NOMO-1 (cell line): ENCODE measurements at regions not wholly inside any gene's neighbourhood (a gene's known extent, or its start where the extent isn't known, plus 50 kb on each side); places are given as distances from the start of the nearest gene placed in this dataset.
A peak's percentile ranks its signal among the peaks of the same experiment; 100 is the strongest.
"Not testable (repeated sequence)": the region's sequence is repeated elsewhere in the genome, so short reads cannot be mapped to it uniquely, and the experiment has no call there.

Source experiments
- DNase-seq, 2 experiments: peaks; one replicate each; lab custom pipeline; 2025; ENCODE audit not compliant: unreplicated experiment in 2 of 2; lab: John Stamatoyannopoulos, UW

DNA sequence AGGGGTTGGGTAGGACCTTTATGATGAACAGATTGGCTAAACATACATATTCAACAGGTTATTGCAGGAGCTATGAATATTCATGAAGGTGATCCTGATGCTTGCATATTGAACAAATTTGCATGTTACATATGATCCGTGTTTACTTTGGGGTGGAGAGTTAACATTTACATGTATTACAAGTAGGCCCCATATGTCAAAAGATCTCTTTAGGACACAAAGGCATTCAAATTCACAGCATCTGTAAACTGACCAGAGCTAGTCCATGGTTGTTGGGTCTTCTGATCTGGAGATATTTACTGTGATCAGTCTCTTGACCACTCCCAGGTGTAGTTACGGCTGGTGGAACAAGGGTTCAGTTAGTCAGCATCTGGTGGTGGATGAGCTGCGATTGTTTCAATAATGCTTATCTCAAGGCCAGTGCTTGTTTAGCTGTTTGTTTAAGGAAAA is 80.4 kb downstream of the PMAIP1 start:
- DNase-seq = no peak

DNA sequence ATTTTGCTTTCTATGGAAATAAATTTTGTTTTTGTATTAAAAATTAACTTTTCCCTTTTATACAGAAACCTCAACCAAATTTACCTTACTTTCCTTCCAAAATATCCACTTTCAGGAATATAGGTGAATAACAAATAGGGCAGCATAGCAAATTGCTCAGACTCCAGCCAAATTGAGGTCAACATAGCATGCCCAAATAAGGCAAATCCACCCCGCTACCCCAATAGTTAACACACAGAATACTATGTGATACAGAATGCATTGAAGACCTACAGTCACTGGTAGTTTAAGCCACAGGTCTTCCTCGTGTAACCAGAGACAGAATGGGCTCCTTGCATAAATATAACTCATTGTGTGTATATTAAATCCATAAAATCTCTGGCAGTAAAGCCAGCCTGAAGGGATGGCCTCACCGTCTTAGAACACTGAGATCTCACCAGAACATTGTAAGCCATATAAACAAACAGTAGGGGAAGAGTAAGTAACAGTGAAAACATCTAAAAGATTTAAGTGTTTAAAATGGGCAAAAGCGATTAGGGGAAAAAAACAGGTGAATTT is 72.2 kb downstream of the PMAIP1 start:
- DNase-seq = no peak

DNA sequence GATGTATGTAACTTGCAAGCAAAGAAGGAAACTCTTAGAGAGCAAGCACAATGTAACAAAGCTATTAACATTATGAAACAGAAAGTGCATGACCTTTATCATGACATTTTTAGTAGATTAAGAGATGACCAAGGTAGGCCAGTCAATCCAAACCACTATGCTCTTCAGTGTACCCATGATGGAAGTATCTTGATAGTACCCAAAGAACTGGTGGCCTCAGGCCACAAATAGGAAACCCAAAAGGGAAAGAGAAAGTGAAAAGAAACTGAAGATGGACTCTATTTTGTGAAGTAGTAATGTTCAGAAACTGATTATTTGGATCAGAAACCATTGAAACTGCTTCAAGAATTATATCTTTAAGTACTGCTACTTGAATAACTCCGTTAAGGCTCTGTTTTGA is 71.3 kb downstream of the PMAIP1 start:
- not testable (repeated sequence) for DNase-seq

DNA sequence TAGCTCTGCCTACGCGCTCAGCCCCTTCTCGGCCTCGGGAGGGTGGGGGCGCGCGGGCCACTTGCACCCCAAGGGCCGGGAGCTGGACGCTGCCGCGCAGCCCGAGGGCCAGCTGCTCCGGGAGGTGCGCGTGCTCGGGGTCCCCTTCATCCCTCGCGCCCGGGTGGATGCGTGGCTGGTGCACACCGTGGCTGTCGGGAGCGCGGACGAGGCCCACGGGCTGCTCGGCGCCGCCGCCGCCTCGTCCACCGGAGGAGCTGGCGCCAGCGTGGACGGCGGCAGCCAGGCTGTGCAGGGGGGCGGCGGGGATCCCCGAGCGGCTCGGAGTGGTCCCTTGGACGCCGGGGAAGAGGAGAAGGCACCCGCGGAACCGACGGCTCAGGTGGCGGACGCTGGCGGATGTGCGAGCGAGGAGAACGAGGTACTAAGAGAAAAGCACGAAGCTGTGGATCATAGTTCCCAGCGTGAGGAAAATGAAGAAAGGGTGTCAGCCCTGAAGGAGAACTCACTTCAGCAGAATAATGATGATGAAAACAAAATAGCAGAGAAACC is 69.8 kb downstream of the PMAIP1 start:
- not testable (repeated sequence) for DNase-seq

DNA sequence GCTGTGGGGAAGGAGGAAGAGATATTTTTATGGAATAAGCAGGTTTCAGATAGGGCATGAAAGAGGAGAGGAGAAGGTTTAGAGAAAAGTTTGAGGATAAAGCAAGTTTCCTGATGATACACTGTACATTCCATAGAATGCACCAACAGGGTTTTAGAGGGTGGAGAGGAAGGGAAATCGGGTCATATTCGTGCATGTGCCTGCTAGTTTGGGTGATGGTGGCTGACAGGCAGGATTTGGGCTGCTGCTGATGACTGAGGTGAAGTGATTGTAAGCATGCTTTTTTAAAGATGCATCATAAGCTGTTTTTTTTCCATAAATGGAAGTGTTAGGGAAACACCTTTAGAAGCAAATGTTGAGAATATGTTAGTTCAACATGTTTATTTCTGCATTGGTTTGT is 68.8 kb downstream of the PMAIP1 start:
- DNase-seq = no peak

DNA sequence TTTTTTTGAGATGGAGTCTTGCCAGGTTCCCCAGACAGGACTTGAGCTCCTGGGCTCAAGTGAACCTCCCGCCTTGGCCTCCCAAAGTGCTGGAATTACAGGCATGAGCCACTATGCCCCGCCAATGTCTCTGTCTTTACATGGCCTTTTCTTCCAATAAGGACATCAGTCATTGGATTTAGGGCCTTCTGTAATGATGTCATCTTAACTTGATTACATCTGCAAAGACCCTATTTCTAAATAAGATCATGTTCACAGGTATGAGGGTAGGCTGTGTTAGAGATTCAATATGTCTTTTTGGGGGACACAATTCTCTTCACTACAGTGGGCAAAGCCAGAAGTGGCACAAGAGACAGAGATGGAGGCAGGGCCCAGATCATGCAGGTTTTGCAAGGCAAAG is 68.1 kb downstream of the PMAIP1 start:
- no peak for DNase-seq

DNA sequence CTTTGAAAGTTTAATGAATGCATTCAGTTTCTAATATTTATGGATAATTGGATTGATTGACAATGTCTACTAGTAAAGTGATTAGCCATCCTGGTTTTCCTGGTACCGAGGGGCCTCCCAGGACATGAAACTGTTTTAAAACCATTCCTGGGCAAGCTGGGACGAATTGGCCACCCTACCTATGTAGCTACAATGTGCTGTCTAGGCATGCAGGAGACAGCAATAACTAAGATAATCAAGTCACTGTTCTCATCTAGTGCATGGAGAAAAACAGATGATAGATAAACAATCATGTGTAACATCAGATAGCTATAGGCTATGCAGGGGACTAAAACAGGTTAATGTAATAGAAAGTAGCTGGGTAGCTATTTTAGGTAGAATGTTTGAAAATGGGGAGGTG is 67.1 kb downstream of the PMAIP1 start:
- no peak for DNase-seq

DNA sequence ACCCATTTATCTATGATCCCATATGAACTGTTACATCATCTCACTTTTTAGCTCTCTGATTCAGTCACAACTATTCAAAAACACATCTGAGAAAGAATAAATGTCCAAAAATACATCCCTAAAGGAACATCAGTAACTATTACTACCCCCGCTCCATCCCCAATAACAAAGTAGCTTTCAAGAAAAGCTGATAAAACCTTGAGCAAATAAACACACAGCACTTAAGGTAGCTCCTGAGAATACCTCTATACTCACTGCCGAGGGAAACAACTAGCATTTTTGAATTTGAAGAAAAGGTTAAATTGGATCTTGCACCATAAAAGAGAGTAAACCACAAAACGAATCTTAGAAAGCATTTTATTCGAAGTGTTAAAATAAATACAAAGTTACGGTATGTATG is 63.4 kb downstream of the PMAIP1 start:
- no peak for DNase-seq

DNA sequence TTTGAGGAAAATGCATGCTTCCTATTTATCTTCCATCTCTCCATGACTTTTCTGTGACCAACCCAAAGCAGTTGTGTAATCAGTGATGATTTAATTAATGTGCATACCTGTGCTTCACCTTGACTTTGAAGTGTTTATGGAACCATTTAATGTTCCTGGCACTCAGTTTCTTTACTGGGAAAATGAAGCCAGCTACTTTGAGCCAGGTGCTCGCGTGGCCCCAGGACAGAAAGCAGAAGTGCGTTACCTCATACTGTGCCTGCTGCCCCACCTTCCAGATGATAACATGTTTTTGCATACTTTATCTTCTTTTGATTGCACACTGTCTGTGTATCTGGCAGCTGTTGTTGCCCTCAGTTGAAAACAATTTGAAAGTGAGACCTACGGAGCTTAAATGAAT is 61.3 kb downstream of the PMAIP1 start:
- DNase-seq = peak in 1 of 2 experiments; percentile 4

DNA sequence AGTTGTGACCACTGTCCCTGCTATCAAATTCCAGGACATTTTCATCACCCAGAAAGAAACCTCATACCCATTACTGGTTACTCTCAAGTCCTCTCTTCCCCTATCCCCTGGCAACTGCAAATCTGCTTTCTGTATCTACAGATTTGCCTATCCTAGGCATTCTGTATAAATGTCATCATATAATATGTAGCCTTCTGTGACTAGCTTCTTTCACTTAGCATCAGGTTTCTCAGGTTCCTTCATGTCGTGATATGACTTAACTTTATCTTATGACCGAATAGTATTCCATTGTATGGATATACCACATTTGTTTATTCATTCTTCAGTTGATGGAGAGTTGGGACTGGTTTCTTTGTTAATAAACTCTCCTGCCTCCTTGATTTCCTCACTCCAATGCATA is 60.5 kb downstream of the PMAIP1 start:
- DNase-seq = no peak

DNA sequence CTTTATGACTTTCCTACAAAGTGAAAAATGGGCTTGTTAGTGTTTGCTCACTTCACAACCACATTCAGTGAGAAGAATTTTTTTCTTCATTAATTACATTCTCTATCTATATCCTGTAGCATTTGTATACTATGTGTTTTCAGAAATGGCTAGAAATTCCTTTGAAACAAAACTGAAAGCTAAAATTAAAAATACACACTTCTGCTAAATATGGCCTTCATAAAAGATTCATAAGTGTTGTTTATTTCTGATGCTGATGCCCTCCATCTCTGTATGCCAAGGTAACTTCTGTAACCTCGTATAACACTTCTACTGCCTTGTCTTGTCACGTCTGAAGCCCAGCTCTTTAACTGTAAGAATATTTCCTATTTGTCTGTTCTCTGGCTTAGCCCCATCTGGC is 59.8 kb downstream of the PMAIP1 start:
- DNase-seq = no peak

DNA sequence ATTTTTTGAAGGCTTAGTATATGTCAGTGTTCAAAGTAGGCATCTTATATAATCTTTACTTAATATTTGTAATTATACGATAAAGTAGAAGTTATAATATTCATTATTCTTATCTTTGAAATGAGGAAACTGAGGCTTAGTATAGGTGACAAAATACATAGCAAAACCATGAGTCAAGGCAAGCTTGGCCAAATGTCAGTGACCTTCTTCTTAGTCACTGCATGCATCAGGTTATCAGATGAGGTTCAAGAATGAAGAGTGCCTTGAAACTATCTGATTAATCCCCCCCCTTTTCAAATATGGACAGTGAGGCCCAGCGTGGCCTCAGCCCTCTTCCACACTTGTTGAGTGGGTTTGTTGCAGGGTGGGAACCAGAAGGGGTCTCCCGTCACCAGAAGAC is 59.3 kb downstream of the PMAIP1 start:
- no peak for DNase-seq

DNA sequence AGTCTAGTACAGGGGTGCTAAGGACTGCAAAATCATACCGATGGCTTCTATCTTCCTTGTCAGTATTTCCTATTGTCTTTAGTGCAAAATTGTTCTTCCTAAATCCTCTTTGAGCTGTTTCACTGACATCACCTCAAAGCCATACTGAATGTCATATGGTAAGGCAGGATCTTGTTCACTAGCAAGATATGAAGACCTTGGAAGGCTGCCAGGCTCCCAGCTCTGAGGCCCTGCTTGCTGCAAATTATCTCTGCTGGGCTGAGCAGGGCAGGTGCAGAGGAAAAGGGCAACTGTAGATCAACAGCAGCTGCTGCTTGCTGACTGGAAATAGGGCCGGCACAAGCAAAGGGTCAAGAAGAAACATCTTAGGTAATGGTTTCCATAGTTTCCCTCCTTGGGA is 58.2 kb downstream of the PMAIP1 start:
- DNase-seq = no peak

DNA sequence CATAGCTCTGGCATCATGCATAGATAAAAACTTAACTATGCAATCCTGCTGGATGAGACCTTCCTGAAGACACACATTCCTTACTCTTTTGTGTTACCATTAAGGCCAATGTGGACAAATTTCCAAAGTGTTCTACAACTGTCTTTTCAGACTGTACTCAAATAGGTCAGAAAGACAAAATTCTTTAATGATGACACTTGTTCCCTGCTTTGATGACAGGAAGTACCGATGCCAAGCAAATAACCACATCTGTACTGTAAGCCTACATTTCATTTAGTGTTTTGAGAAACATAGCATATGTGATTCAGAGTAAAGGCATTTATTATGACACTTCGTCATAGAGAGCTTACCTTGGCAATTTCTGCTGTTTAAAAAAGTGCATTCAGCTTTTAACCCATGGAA is 55.0 kb downstream of the PMAIP1 start:
- no peak for DNase-seq

DNA sequence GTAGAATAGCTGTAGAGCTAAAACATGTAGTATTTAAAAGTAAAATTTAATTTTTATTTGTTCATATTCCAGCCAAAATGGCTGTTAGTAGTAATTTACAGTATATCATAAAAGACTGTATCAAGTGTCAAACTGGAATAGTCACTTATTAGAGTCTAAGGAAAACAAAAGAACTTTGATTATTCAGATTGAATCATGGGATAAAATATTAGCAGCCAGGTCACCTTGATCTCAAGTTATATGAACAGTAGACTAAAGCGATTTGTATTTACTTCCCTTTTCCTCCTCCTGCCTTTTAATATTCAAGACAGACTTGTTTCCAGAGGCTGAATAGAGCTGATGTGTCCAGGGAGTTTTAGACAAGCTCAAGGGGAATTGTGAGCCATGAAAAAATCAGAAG is 54.4 kb downstream of the PMAIP1 start:
- no peak for DNase-seq
